HG02970 (cell line): ENCODE measurements at regions not wholly inside any gene's neighbourhood (a gene's known extent, or its start where the extent isn't known, plus 50 kb on each side); places are given as distances from the start of the nearest gene placed in this dataset.
"Not testable (repeated sequence)": the region's sequence is repeated elsewhere in the genome, so short reads cannot be mapped to it uniquely, and the experiment has no call there.

Source experiments
- ATAC-seq: cut with Tn5 transposase; IDR thresholded peaks from one replicate; pipeline ENCODE4 v1.9.1; 2021; ENCODE audit warnings: mild to moderate bottlenecking, moderate library complexity, moderate number of reproducible peaks; ENCODE audit not compliant: unreplicated experiment, low FRiP score

GRCh38 chr11:47928426-47928825 lies 51.9 kb upstream of the PTPRJ start:
- ATAC-seq = no peak

DNA sequence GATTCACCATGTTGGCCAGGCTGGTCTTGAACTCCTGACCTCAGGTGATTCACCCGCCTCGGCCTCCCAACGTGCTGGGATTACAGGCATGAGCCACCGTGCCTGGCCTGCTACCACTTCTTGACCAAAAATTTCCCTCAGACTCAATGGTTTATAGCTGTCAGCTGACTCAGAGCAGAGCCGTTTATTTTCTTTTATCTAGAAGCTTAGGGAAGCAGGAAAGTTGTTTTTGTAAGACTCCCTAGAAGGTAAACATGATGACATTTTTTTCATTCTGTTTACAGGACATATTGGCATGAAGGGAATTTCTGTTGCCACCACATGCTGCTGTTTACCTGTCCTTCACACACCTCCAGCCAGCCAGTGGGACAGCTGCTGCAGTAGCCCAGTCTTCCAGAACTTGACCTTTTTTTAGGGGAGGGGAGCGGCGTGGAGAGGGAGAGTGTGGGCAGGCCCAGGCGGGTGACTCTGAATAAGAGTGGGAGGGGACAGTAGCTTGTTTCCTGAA lies 56.1 kb upstream of the PTPRJ start:
- ATAC-seq = no peak

DNA sequence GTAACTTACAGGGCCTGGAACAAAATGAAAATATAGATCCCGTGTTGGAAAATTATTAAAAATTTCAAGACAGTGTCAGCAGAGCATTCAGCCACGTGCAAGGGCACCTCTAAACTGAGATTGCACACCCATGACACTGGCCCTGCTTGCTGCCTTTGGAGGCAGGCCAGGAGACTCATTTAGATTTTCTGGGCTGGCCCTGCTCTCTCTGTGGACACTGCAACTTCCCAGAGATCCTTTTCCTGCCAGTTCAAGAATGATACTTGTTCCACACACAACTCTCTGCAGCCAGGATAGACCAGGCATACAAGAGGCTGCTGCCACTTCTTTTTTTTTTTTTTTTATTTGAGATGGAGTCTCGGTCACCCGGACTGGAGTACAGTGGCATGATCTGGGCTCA lies 56.7 kb upstream of the PTPRJ start:
- no peak for ATAC-seq

- not testable (repeated sequence) for ATAC-seq
Observed at GRCh38 chr11:47921080-47921555, 59.2 kb upstream of the PTPRJ start.

DNA sequence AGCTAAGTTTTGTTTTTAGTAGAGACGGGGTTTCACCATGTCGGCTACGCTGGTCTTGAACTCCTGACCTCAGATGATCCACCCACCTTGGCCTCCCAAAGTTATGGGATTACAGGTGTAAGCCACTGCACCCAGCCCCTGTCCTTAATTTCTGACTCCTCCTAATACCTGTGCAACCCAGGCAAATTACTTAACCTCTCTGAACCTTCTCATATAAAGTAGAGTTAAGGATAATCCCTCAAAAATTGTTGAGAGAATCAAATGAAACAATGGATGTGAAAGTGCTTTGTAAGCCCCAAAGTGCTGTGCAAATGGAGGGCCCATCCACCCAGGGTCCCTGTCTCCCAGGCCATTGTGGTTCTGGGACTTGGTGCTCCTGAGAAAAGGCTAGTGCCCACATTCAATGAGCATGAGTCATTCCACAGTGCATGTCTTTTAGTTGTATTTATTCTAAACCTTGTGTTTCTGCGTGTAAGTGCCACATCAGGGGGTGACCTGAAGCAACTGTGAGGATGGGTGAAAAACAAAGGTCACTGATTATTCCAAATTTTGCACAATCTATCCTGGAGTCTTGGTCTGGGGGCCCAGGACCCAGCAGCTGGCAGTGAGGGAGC lies 61.4 kb upstream of the PTPRJ start:
- no peak for ATAC-seq

DNA sequence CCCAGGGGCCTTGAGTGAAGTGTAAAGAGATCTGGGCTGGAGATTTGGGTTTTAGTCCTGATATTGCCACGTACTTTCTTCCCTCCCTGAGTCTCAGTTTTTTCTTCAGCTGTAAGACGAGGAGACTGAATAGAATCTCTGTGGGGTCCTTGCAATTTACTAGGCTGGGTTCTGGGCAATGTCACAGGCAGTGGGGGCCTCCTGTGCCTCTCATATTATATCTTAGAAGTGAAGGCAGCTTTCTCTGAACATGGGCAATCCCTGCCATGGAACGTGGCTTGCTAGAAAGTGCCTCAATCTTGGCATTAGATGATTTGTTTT lies 62.0 kb upstream of the PTPRJ start:
- no peak for ATAC-seq

GRCh38 chr11:47917599-47918369 lies 62.6 kb upstream of the PTPRJ start:
- ATAC-seq = no peak

DNA sequence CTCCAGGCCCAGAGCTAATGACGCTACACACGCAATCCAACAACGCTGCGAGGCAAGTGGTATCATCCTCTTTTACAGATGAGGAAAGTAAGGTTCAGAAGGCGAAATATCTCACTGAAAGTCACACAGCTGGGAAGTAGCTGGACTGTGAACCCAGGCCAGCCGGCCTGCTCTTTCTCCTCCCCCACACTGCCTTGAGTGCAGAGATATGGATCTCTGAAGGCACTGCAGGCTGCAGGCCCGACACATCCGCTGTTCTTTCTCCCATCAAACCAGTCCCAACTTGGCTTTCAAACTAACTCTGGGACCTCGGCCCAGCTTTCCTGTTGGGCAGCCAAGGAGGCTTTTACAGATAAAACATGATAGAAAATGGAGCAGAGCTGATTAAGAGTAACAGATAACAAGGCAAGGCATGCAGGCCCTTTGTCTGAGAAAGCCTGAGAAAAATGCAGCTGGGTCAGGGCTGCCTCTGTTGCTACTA lies 64.0 kb upstream of the PTPRJ start:
- no peak for ATAC-seq

- ATAC-seq = no peak
Observed at GRCh38 chr11:47915783-47916182, 64.6 kb upstream of the PTPRJ start.

GRCh38 chr11:47915374-47915773 lies 65.0 kb upstream of the PTPRJ start:
- no peak for ATAC-seq

DNA sequence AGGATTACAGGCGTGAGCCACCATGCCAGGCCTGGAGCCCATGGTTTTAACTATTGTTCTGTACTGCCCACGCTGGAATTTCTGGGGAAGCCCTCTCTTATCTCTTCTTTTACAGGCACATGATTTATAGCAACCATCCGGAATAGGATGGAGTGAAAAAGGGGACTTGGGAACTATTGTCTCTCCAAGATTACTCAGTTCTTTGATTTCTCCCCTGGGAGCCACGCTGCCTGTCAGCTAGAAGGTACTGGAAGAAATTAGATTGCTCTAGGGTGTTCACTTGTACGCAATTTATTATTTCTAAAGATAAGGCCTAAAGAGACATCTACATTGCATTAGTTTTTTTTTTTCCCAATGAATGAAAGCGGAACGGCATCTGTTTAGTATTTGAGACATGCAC lies 65.6 kb upstream of the PTPRJ start:
- ATAC-seq = no peak

GRCh38 chr11:47913529-47914244 lies 65.5 kb upstream of the NUP160 start:
- ATAC-seq = no peak

DNA sequence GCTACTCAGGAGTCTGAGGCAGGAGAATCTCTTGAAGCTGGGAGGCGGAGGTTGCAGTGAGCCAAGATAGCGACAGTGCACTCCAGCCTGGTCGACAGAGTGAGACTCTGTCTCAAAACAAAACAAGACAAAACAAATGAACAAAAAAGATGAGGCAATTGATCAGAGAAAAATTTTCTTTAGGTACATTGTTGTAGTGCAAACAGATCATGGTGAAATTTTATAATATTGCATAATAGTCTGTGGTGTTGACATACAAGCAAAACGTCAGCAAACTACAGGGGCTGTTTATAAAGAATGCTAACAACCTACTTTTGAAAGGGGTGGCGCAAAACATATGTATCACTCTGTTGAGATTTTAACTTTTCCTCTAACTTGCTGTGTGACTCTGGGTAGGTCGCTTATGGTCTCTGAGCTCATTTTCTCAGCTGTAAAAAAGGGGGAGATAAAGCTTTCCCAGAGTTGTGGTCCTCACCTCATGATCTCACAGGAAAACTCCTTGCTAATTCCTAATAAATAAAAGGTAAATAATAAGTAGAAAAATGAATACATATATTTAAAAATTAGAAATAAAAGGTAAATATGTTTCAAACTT lies 64.8 kb upstream of the NUP160 start:
- no peak for ATAC-seq

GRCh38 chr11:47911149-47911548 lies 63.0 kb upstream of the NUP160 start:
- no peak for ATAC-seq

DNA sequence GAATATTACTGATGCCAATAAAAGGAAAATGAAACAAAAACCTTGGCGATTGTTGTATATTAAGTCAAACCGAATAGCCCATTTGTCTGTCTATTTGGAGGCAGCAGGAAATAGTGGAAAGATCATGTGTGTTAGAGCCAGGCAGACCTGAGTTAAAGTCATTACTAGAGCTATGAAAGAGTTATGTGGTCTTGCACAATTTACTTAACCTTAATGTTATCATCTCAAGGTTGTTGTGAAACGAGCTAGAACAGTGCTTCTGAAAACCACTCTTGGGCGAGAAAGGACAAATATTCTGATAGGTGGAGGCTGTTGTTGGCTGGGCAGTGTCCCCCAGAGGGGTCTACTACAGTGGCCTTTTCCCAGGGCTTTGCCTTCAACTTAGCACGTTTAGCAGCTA lies 60.0 kb upstream of the NUP160 start:
- no peak for ATAC-seq

DNA sequence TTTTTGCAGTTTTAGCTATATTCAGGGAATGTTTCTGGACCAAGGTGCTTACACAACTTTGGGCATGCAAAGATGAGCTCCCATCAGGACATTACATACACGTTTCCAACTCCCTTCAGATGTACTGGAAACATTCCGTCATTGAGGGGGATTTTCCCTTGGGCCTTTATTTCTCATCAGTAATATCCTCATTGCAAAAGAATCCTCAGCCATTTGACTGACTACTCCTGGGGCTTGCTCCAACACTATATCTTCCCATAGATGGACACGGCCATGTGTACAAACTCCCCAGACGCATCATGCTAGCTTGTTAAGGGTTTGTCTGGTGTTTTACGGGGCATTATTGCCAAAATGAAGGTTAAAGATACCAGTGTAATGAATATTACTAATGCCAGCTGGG lies 59.3 kb upstream of the NUP160 start:
- ATAC-seq = no peak

DNA sequence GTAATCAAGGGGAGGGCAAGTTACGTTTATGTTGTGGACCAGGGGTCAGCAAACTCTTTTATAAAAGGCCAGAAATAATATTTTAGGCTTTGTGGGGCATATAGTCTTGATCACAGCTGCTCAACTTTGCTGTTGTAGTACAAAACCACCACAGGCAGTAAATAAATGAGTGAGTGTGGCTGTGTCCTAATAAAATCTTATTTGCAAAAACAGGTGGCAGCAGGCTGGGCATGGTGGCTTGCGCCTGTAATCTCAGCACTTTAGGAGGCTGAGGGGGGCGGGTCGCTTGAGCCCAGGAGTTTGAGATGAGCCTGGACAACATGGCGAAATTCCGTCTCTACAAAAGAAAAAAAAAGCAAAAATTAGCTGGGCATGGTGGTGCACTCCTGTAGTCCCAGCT lies 57.9 kb upstream of the NUP160 start:
- no peak for ATAC-seq

DNA sequence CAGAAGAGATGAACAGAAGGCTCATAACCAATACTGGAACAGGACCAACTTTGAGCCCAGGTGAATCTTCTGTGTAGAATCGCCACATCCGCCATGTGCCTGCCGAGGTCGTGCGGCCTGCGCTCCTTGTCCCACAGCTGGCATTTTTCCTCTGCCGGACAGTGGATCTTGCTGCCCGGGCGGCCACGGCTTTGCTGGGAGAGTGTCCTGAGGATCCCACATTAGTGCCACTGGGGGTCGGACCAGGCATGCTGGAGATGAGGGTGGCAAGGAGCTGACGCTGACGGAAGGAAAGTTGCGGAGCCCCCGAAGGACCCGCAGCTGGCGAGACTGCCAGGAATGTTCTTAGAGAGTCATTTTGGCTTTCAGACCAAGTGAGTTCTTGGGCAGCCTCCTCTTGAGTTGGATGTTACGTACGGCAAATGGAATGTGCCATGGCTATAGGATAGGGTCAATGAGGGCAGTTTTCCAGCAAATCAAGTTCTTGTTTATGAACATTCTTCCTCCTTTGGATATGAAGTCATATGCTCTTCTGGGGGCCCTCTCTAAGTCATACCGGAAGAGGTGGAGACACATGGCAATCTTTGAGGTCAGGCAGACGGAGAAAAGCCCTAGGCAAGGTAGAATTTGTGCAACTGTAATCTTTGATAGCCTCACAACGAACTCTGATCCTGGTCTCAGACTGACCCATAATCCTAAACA lies 57.4 kb upstream of the NUP160 start:
- ATAC-seq = no peak

- ATAC-seq = no peak
Observed at GRCh38 chr11:47904808-47905207, 56.7 kb upstream of the NUP160 start.

GRCh38 chr11:47904048-47904447 lies 55.9 kb upstream of the NUP160 start:
- no peak for ATAC-seq
